HCT116 (cell line): ENCODE measurements at regions not wholly inside any gene's neighbourhood (a gene's known extent, or its start where the extent isn't known, plus 50 kb on each side); places are given as distances from the start of the nearest gene placed in this dataset.

Experiments
- ATAC-seq: fragments of 200-7000 bp; cut with Tn5 transposase; 2 replicates; pipeline ENCODE4 v1.9.1; 2020; ENCODE audit warnings: mild to moderate bottlenecking, moderate library complexity
- BruUV-seq: library from RNA; stranded (reverse); fragments of 400-500 nt; replicated peaks from 2 replicates; lab custom pipeline; 2021; lab: Mats Ljungman, UMichigan
- CTCF ChIA-PET: fragments of 300-600 bp; sonication (Branson Sonifier 250); formaldehyde crosslinking; loops from one replicate; lab custom pipeline; 2021; ENCODE audit warnings: antibody characterized with exemption; lab: Charles Lee
- POLR2A ChIA-PET: fragments of 300-600, 350-600 bp; sonication (Branson Sonifier 250); formaldehyde crosslinking; loops from one replicate; lab custom pipeline; 2021; ENCODE audit warnings: antibody characterized with exemption; lab: Charles Lee
- RAD21 ChIA-PET, 2 experiments: fragments of 300-600 bp; sonication (Branson Sonifier 250); formaldehyde crosslinking; loops; one replicate each; lab custom pipeline; 2023; ENCODE audit warnings: low total read pairs in 2 of 2; ENCODE audit not compliant: uncharacterized antibody in 2 of 2, unreplicated experiment in 2 of 2, low non-redundant PET in 1 of 2; lab: Charles Lee
- DNase-seq: peaks from one replicate; pipeline ENCODE4 v3.0.0-alpha.2; 2010; ENCODE audit warnings: low read depth, low spot score
- H2AFZ ChIP-seq: fragments of 200-600 bp; shearing (Covaris generic), sonication (generic); 2 replicates; pipeline ENCODE4 v1.6.1; 2017; ENCODE audit warnings: low read depth, mixed run types, mixed read lengths, antibody characterized with exemption, low read length; ENCODE audit not compliant: poor library complexity, severe bottlenecking
- H3K27ac ChIP-seq: 2 replicates; pipeline ENCODE4 v1.5.1; 2012; ENCODE audit warnings: low read depth, low read length
- H3K27me3 ChIP-seq: fragments of 200-600 bp; sonication (generic); 2 replicates; pipeline ENCODE4 v1.6.1; 2016; ENCODE audit warnings: mixed run types, low read length, mixed read lengths; ENCODE audit not compliant: insufficient read depth
- H3K36me3 ChIP-seq, 2 experiments: fragments of 200-500 bp in 1 of 2; fragments of 200-600 bp in 1 of 2; sonication (Bioruptor generic) in 1 of 2; sonication (generic) in 1 of 2; 2 replicates each; pipeline versions ENCODE4 v1.5.1 to v1.6.1; 2014 to 2016; ENCODE audit warnings: low read length in 2 of 2, inconsistent platforms in 1 of 2, mixed read lengths in 1 of 2, mixed run types in 1 of 2; ENCODE audit not compliant: insufficient read depth in 2 of 2, control insufficient read depth in 1 of 2
- H3K4me1 ChIP-seq, 2 experiments: fragments of 200-600 bp in 1 of 2; sonication (generic) in 1 of 2; 2 replicates each; pipeline versions ENCODE4 v1.5.1 to v1.6.1; 2012 to 2017; ENCODE audit warnings: low read length in 2 of 2, inconsistent platforms in 1 of 2, mild to moderate bottlenecking in 1 of 2, mixed read lengths in 1 of 2, mixed run types in 1 of 2, moderate library complexity in 1 of 2; ENCODE audit not compliant: insufficient read depth in 2 of 2, control insufficient read depth in 1 of 2
- H3K4me2 ChIP-seq: fragments of 200-600 bp; sonication (generic); 2 replicates; pipeline ENCODE4 v1.6.1; 2017; ENCODE audit warnings: mixed run types, low read length, mixed read lengths
- H3K4me3 ChIP-seq, 2 experiments: fragments of 200-600 bp in 1 of 2; sonication (generic) in 1 of 2; replicated peaks in 1 of 2; 2 replicates each; pipeline ENCODE4 v1.5.1; 2011 to 2016; ENCODE audit warnings: low read length in 2 of 2, control low read depth in 1 of 2, low read depth in 1 of 2, mild to moderate bottlenecking in 1 of 2, mixed read lengths in 1 of 2, mixed run types in 1 of 2
- H3K79me2 ChIP-seq: fragments of 200-600 bp; sonication (generic); 2 replicates; pipeline ENCODE4 v1.6.1; 2017; ENCODE audit warnings: mild to moderate bottlenecking, mixed run types, low read length, moderate library complexity, mixed read lengths; ENCODE audit not compliant: insufficient read depth
- H3K9ac ChIP-seq: fragments of 200-600 bp; sonication (generic); 2 replicates; pipeline ENCODE4 v1.6.1; 2016; ENCODE audit warnings: low read length, mixed read lengths
- H3K9me2 ChIP-seq: fragments of 200-600 bp; sonication (generic), shearing (Covaris generic); 2 replicates; pipeline ENCODE4 v1.6.1; 2017; ENCODE audit warnings: mixed run types, mild to moderate bottlenecking, moderate library complexity; ENCODE audit not compliant: insufficient read depth
- H3K9me3 ChIP-seq, 2 experiments: fragments of 200-500 bp in 1 of 2; fragments of 200-600 bp in 1 of 2; sonication (Bioruptor generic) in 1 of 2; sonication (generic) in 1 of 2; 2 replicates each; pipeline ENCODE4 v1.6.1; 2014 to 2017; ENCODE audit warnings: low read length in 2 of 2, mixed read lengths in 2 of 2, inconsistent platforms in 1 of 2, low read depth in 1 of 2, mild to moderate bottlenecking in 1 of 2, mixed run types in 1 of 2, moderate library complexity in 1 of 2; ENCODE audit not compliant: control insufficient read depth in 1 of 2, insufficient read depth in 1 of 2
- H4K20me1 ChIP-seq: fragments of 200-600 bp; sonication (generic), shearing (Covaris generic); 2 replicates; pipeline ENCODE4 v1.6.1; 2017; ENCODE audit warnings: mixed run types, mild to moderate bottlenecking, moderate library complexity; ENCODE audit not compliant: insufficient read depth
- ATF3 ChIP-seq: IDR thresholded peaks from 2 replicates; pipeline ENCODE4 v1.6.1; 2012
- CEBPB ChIP-seq: IDR thresholded peaks from 2 replicates; pipeline ENCODE4 v1.6.1; 2012; ENCODE audit warnings: low read depth
- ELF1 ChIP-seq: IDR thresholded peaks from 2 replicates; pipeline ENCODE4 v1.6.1; 2012; ENCODE audit warnings: low read depth, borderline replicate concordance
- FOSL1 ChIP-seq: IDR thresholded peaks from 2 replicates; pipeline ENCODE4 v1.6.1; 2012; ENCODE audit warnings: low read depth
- JUND ChIP-seq: IDR thresholded peaks from 2 replicates; pipeline ENCODE4 v1.6.1; 2012
- POLR2AphosphoS5 ChIP-seq: IDR thresholded peaks from 2 replicates; pipeline ENCODE4 v1.6.1; 2011; ENCODE audit warnings: mild to moderate bottlenecking, low read depth, low read length, moderate library complexity
- RAD21 ChIP-seq: IDR thresholded peaks from 2 replicates; pipeline ENCODE4 v1.6.1; 2012; ENCODE audit warnings: low read depth, mild to moderate bottlenecking
- YY1 ChIP-seq: IDR thresholded peaks from 2 replicates; pipeline ENCODE4 v1.6.1; 2011; ENCODE audit warnings: low read length, low read depth, moderate library complexity, mild to moderate bottlenecking; ENCODE audit not compliant: insufficient replicate concordance; ENCODE audit errors: extremely low read depth
- ZBTB33 ChIP-seq: IDR thresholded peaks from 2 replicates; pipeline ENCODE4 v1.6.1; 2011; ENCODE audit warnings: mild to moderate bottlenecking, low read length, moderate library complexity; ENCODE audit not compliant: insufficient replicate concordance; ENCODE audit errors: extremely low read depth
- ZFX ChIP-seq: fragments of 450-650 bp; IDR thresholded peaks from 2 replicates; pipeline ENCODE4 v1.6.1; 2017
- intact Hi-C: fragments of 100-400 bp; cut with micrococcal nuclease; formaldehyde crosslinking; loops from 2 replicates; pipeline ENCODE4 v1.10.0; 2022
- TF ChIP-seq, protein P1 (sequence below): IDR thresholded peaks from 2 replicates; pipeline ENCODE4 v1.6.1; 2012; ENCODE audit warnings: low read depth

DNA sequence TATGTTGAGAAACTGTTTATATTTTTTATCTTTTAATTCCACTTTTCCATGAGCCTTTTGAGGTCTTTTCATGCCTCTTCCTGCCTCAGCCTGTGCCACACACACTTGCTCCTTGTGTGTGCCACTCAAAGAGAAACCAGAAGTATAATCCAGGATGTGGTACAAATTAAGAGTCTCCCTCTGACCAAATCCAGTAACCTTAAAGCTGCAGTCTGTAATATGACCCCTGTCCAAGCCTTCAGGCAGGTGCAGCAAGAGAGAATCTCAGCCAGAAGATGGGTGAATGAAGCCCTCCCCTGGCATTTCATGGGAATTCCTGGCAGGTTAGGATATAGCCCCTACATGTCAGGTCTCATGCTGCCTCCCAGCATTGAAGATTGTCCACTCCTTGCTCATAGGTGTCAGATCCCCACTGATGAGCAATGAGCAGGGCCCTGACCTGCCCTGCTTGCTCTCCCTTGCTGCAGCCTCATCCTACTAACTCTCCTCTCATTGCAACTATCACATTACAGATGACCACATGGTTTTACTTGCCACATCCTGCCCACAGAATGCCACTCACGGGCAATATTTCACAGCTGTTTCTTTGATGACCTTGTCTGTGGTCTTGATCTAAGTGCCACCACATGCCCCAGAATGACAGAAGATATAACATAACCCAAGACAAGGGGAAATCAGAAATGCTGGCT lies 169.3 kb downstream of the SEC16B start:
- no peaks in the 10 kb centered on the region for H3K4me1 ChIP-seq
- H4K20me1 ChIP-seq: no peaks in the 10 kb centered on the region
- POLR2A ChIA-PET: no interaction called here
- H3K9ac ChIP-seq: no peak overlapping the region
- no peaks in the 10 kb centered on the region for H3K79me2 ChIP-seq
- BruUV-seq: no TSS peak
- no peak overlapping the region for H3K4me2 ChIP-seq
- CTCF ChIA-PET: no interaction called here
- no peak overlapping the region for H2AFZ ChIP-seq
- peaks cover 19% of the 10 kb centered on the region for H3K27me3 ChIP-seq
- intact Hi-C loops: no loop called here
- no peaks in the 10 kb centered on the region for H3K36me3 ChIP-seq
- DNase-seq (no peak), ATAC-seq (no peak)
- H3K27ac ChIP-seq: no peak overlapping the region
- no peaks in the 10 kb centered on the region for H3K9me3 ChIP-seq
- no peak overlapping the region for H3K4me3 ChIP-seq
- RAD21 ChIA-PET: no interaction called here
- TF ChIP-seq ELF1 (no peak), ATF3 (no peak), FOSL1 (no peak), POLR2AphosphoS5 (no peak), RAD21 (no peak), CEBPB (no peak), JUND (no peak), ZFX (no peak), YY1 (no peak), ZBTB33 (no peak)
- TF ChIP-seq, protein P1, sequence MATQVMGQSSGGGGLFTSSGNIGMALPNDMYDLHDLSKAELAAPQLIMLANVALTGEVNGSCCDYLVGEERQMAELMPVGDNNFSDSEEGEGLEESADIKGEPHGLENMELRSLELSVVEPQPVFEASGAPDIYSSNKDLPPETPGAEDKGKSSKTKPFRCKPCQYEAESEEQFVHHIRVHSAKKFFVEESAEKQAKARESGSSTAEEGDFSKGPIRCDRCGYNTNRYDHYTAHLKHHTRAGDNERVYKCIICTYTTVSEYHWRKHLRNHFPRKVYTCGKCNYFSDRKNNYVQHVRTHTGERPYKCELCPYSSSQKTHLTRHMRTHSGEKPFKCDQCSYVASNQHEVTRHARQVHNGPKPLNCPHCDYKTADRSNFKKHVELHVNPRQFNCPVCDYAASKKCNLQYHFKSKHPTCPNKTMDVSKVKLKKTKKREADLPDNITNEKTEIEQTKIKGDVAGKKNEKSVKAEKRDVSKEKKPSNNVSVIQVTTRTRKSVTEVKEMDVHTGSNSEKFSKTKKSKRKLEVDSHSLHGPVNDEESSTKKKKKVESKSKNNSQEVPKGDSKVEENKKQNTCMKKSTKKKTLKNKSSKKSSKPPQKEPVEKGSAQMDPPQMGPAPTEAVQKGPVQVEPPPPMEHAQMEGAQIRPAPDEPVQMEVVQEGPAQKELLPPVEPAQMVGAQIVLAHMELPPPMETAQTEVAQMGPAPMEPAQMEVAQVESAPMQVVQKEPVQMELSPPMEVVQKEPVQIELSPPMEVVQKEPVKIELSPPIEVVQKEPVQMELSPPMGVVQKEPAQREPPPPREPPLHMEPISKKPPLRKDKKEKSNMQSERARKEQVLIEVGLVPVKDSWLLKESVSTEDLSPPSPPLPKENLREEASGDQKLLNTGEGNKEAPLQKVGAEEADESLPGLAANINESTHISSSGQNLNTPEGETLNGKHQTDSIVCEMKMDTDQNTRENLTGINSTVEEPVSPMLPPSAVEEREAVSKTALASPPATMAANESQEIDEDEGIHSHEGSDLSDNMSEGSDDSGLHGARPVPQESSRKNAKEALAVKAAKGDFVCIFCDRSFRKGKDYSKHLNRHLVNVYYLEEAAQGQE: no peak
- H3K9me2 ChIP-seq: no peaks in the 10 kb centered on the region
